Mesothelial cell of epicardium (in vitro differentiated cells): ENCODE measurements at regions not wholly inside any gene's neighbourhood (a gene's known extent, or its start where the extent isn't known, plus 50 kb on each side); places are given as distances from the start of the nearest gene placed in this dataset.
A peak's percentile ranks its signal among the peaks of the same experiment; 100 is the strongest.

Experiments used
- DNase-seq, 2 experiments: peaks; one replicate each; pipeline ENCODE4 v3.0.0; 2021; ENCODE audit warnings: low spot score in 2 of 2; ENCODE audit not compliant: unreplicated experiment in 2 of 2
- H3K27ac Mint-ChIP-seq: 2 replicates; pipeline ENCODE4 v1.8.0; 2021; ENCODE audit warnings: mixed read lengths
- H3K27me3 Mint-ChIP-seq: 2 replicates; pipeline ENCODE4 v1.8.0; 2021; ENCODE audit warnings: low read depth, mixed read lengths
- H3K36me3 Mint-ChIP-seq: 2 replicates; pipeline ENCODE4 v1.8.0; 2021; ENCODE audit warnings: mixed read lengths
- H3K4me1 Mint-ChIP-seq: 2 replicates; pipeline ENCODE4 v1.8.0; 2021; ENCODE audit warnings: mixed read lengths
- H3K4me3 Mint-ChIP-seq: 2 replicates; pipeline ENCODE4 v1.8.0; 2021; ENCODE audit warnings: mild to moderate bottlenecking, moderate library complexity, mixed read lengths
- H3K9me3 Mint-ChIP-seq: 2 replicates; pipeline ENCODE4 v1.8.0; 2021; ENCODE audit warnings: mixed read lengths
- CTCF ChIP-seq: fragments of 200-600 bp; sonication (generic); IDR thresholded peaks from one replicate; pipeline ENCODE4 v1.5.0; 2021; ENCODE audit warnings: antibody characterized with exemption; ENCODE audit not compliant: unreplicated experiment

- no peaks in the 10 kb centered on the region for H3K9me3 Mint-ChIP-seq
- no peak overlapping the region for H3K27ac Mint-ChIP-seq
- no peaks in the 10 kb centered on the region for H3K4me1 Mint-ChIP-seq
- TF ChIP-seq CTCF = no peak
- peak in 1 of 2 experiments; percentile 16 for DNase-seq
- peaks cover 3% of the 10 kb centered on the region for H3K27me3 Mint-ChIP-seq
- no peak overlapping the region for H3K4me3 Mint-ChIP-seq
- no peaks in the 10 kb centered on the region for H3K36me3 Mint-ChIP-seq
Measured at GRCh38 chr10:130806426-130806825, 505.1 kb downstream of the TCERG1L start.

- H3K4me3 Mint-ChIP-seq = no peak overlapping the region
- peak in 1 of 2 experiments; percentile 19 for DNase-seq
- no peaks in the 10 kb centered on the region for H3K36me3 Mint-ChIP-seq
- H3K27me3 Mint-ChIP-seq = peaks cover 3% of the 10 kb centered on the region
- TF ChIP-seq CTCF = no peak
- no peaks in the 10 kb centered on the region for H3K4me1 Mint-ChIP-seq
- H3K9me3 Mint-ChIP-seq = no peaks in the 10 kb centered on the region
- H3K27ac Mint-ChIP-seq = no peak overlapping the region
Measured at GRCh38 chr10:130807096-130807495, 504.4 kb downstream of the TCERG1L start.

GRCh38 chr10:130807721-130808120, 503.8 kb downstream of the TCERG1L start:
- no peak for TF ChIP-seq CTCF
- Mint-ChIP-seq H3K27me3 (peaks cover 3% of the 10 kb centered on the region), H3K4me1 (no peaks in the 10 kb centered on the region), H3K27ac (no peak overlapping the region), H3K36me3 (no peaks in the 10 kb centered on the region), H3K4me3 (no peak overlapping the region), H3K9me3 (no peaks in the 10 kb centered on the region)
- DNase-seq = peak in 1 of 2 experiments; percentile 2

GRCh38 chr10:130808243-130808642, 503.3 kb downstream of the TCERG1L start:
- H3K36me3 Mint-ChIP-seq = no peaks in the 10 kb centered on the region
- H3K4me3 Mint-ChIP-seq = no peak overlapping the region
- H3K9me3 Mint-ChIP-seq = no peaks in the 10 kb centered on the region
- peaks cover 3% of the 10 kb centered on the region for H3K27me3 Mint-ChIP-seq
- H3K4me1 Mint-ChIP-seq = no peaks in the 10 kb centered on the region
- TF ChIP-seq CTCF = no peak
- DNase-seq = peak in 1 of 2 experiments; percentile 21
- H3K27ac Mint-ChIP-seq = no peak overlapping the region

GRCh38 chr10:130808686-130809085, 502.8 kb downstream of the TCERG1L start:
- H3K4me3 Mint-ChIP-seq = no peak overlapping the region
- H3K27ac Mint-ChIP-seq = no peak overlapping the region
- H3K27me3 Mint-ChIP-seq = peaks cover 3% of the 10 kb centered on the region
- DNase-seq = peak in 1 of 2 experiments; percentile 32
- no peaks in the 10 kb centered on the region for H3K36me3 Mint-ChIP-seq
- TF ChIP-seq CTCF = no peak
- H3K4me1 Mint-ChIP-seq = no peaks in the 10 kb centered on the region
- no peaks in the 10 kb centered on the region for H3K9me3 Mint-ChIP-seq

- TF ChIP-seq CTCF = no peak
- H3K9me3 Mint-ChIP-seq = no peaks in the 10 kb centered on the region
- DNase-seq = peak in 1 of 2 experiments; percentile 17
Measured at GRCh38 chr10:130809181-130809580, 502.3 kb downstream of the TCERG1L start.

More at GRCh38 chr10:130809181-130809580, 502.3 kb downstream of the TCERG1L start:
- H3K36me3 Mint-ChIP-seq = no peaks in the 10 kb centered on the region
- no peak overlapping the region for H3K27ac Mint-ChIP-seq
- peaks cover 3% of the 10 kb centered on the region for H3K27me3 Mint-ChIP-seq
- H3K4me1 Mint-ChIP-seq = no peaks in the 10 kb centered on the region
- H3K4me3 Mint-ChIP-seq = no peak overlapping the region
